Limb (tissue), 2 donors: ENCODE measurements at regions not wholly inside any gene's neighbourhood (a gene's known extent, or its start where the extent isn't known, plus 50 kb on each side); places are given as distances from the start of the nearest gene placed in this dataset.
"Not testable (repeated sequence)": the region's sequence is repeated elsewhere in the genome, so short reads cannot be mapped to it uniquely, and the experiment has no call there.

Source experiments
- DNase-seq, 2 donors: peaks; one replicate each; pipeline ENCODE4 v3.0.0-alpha.2; 2016; ENCODE audit errors: extremely low spot score in 2 of 2

GRCh38 chr15:24835301-24835700, 119.5 kb upstream of the SNRPN start:
- DNase-seq = no peak

GRCh38 chr15:24848050-24848449, 106.7 kb upstream of the SNRPN start:
- DNase-seq = peak; percentile 67 to 69

GRCh38 chr15:24856397-24857390, 98.1 kb upstream of the SNRPN start:
- DNase-seq = peak; percentile 54 to 78

- DNase-seq = peak in 1 of 2 donors; percentile 26
Observed at GRCh38 chr15:24857763-24858162, 97.0 kb upstream of the SNRPN start.

- not testable (repeated sequence) for DNase-seq
Observed at GRCh38 chr15:24858183-24858582, 96.6 kb upstream of the SNRPN start.

- no peak for DNase-seq
Observed at GRCh38 chr15:24858737-24859601, 95.8 kb upstream of the SNRPN start.

- DNase-seq = no peak
Observed at GRCh38 chr15:24861014-24861690, 93.6 kb upstream of the SNRPN start.

- DNase-seq = no peak
Observed at GRCh38 chr15:24862726-24863521, 91.9 kb upstream of the SNRPN start.

- DNase-seq = no peak
Observed at GRCh38 chr15:24865303-24865702, 89.5 kb upstream of the SNRPN start.

- no peak for DNase-seq
Observed at GRCh38 chr15:24877174-24877573, 77.6 kb upstream of the SNRPN start.

- peak; percentile 62 to 75 for DNase-seq
Observed at GRCh38 chr15:24878153-24878552, 76.6 kb upstream of the SNRPN start.

- no peak for DNase-seq
Observed at GRCh38 chr15:24879492-24879891, 75.3 kb upstream of the SNRPN start.

GRCh38 chr15:24880663-24881062, 74.1 kb upstream of the SNRPN start:
- DNase-seq = no peak

GRCh38 chr15:24886538-24886937, 68.2 kb upstream of the SNRPN start:
- DNase-seq = no peak

GRCh38 chr15:24898715-24899272, 56.0 kb upstream of the SNRPN start:
- DNase-seq = no peak

GRCh38 chr15:24899367-24899766, 55.4 kb upstream of the SNRPN start:
- no peak for DNase-seq

- no peak for DNase-seq
Observed at GRCh38 chr15:24899795-24900194, 55.0 kb upstream of the SNRPN start.

GRCh38 chr15:24901409-24901808, 53.4 kb upstream of the SNRPN start:
- no peak for DNase-seq
